ENCODE measurements at regions not wholly inside any gene's neighbourhood (a gene's known extent, or its start where the extent isn't known, plus 50 kb on each side); places are given as distances from the start of the nearest gene placed in this dataset.

GRCh38 chrX:5648941-5649568 is 579.6 kb downstream of the NLGN4X start:
- TF ChIP-seq, protein P1, sequence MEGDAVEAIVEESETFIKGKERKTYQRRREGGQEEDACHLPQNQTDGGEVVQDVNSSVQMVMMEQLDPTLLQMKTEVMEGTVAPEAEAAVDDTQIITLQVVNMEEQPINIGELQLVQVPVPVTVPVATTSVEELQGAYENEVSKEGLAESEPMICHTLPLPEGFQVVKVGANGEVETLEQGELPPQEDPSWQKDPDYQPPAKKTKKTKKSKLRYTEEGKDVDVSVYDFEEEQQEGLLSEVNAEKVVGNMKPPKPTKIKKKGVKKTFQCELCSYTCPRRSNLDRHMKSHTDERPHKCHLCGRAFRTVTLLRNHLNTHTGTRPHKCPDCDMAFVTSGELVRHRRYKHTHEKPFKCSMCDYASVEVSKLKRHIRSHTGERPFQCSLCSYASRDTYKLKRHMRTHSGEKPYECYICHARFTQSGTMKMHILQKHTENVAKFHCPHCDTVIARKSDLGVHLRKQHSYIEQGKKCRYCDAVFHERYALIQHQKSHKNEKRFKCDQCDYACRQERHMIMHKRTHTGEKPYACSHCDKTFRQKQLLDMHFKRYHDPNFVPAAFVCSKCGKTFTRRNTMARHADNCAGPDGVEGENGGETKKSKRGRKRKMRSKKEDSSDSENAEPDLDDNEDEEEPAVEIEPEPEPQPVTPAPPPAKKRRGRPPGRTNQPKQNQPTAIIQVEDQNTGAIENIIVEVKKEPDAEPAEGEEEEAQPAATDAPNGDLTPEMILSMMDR (IDR thresholded peaks at IDR 0.05; ENCODE audit: low read depth, low read length, poor library complexity, severe bottlenecking): no peak
- no peak for TF ChIP-seq EZH2phosphoT487 (IDR thresholded peaks at IDR 0.05; ENCODE audit: borderline replicate concordance, low read length)

Data from DOHH2 (cell line).